ENCODE measurements at regions not wholly inside any gene's neighbourhood (a gene's known extent, or its start where the extent isn't known, plus 50 kb on each side); places are given as distances from the start of the nearest gene placed in this dataset.

DNA sequence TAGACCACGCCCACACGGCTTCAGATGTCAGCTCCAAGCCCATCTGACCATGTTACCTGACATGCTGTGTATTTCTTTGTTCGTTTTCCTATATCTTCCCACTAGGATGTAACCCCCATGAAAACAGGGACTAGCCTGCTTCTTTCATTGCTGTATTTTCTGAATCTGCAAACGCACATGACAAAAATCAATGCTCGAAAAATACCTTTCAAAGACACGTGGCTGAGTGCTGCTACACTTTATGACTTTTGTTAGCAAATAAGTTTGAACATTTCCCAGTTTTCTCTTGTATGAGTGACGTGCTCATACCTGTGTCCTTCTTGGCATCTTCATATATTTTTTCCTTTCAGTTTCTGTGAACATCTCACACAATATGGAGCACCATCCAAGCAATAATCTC lies 181.3 kb upstream of the IRX1 start:
- TF ChIP-seq, protein P1, sequence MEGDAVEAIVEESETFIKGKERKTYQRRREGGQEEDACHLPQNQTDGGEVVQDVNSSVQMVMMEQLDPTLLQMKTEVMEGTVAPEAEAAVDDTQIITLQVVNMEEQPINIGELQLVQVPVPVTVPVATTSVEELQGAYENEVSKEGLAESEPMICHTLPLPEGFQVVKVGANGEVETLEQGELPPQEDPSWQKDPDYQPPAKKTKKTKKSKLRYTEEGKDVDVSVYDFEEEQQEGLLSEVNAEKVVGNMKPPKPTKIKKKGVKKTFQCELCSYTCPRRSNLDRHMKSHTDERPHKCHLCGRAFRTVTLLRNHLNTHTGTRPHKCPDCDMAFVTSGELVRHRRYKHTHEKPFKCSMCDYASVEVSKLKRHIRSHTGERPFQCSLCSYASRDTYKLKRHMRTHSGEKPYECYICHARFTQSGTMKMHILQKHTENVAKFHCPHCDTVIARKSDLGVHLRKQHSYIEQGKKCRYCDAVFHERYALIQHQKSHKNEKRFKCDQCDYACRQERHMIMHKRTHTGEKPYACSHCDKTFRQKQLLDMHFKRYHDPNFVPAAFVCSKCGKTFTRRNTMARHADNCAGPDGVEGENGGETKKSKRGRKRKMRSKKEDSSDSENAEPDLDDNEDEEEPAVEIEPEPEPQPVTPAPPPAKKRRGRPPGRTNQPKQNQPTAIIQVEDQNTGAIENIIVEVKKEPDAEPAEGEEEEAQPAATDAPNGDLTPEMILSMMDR (conservative IDR thresholded peaks at IDR 0.05 in 1 of 2, IDR thresholded peaks at IDR 0.05 in 1 of 2; ENCODE audit: low read depth in 1 of 2, low read length in 2 of 2), result no peak
- TF ChIP-seq EZH2 (IDR thresholded peaks at IDR 0.05; ENCODE audit: low read length, missing control alignments), result no peak
